Dermis microvascular lymphatic vessel endothelial cell (primary cell): ENCODE measurements at regions not wholly inside any gene's neighbourhood (a gene's known extent, or its start where the extent isn't known, plus 50 kb on each side); places are given as distances from the start of the nearest gene placed in this dataset.
"Not testable (repeated sequence)": the region's sequence is repeated elsewhere in the genome, so short reads cannot be mapped to it uniquely, and the experiment has no call there.

ENCODE experiments used
- DNase-seq, 2 donors: peaks; one replicate each; pipeline versions ENCODE4 v3.0.0 to v3.0.0-alpha.2; 2010; ENCODE audit warnings: low read depth in 2 of 2

DNA sequence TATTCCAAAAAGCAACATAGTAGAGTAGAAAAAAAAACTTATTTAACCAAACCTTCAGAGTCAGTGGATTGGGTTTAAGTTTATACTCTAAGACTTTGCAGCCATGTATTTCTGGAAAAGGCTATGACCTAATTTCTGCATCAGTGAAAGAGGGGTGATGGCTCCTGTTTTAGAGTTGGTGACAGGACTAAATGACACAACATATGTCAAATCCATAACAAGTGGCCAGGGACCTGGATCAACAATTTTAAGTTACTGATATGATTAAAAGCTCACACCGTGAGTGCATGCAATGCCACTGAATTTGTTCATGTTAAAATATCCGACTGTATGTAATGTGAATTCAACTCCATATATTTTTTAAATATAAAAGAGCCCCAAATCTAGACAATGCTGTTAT is 390.6 kb downstream of the TNS3 start:
- DNase-seq: no peak

GRCh38 chr7:47190462-47190861 is 391.4 kb downstream of the TNS3 start:
- no peak for DNase-seq

DNA sequence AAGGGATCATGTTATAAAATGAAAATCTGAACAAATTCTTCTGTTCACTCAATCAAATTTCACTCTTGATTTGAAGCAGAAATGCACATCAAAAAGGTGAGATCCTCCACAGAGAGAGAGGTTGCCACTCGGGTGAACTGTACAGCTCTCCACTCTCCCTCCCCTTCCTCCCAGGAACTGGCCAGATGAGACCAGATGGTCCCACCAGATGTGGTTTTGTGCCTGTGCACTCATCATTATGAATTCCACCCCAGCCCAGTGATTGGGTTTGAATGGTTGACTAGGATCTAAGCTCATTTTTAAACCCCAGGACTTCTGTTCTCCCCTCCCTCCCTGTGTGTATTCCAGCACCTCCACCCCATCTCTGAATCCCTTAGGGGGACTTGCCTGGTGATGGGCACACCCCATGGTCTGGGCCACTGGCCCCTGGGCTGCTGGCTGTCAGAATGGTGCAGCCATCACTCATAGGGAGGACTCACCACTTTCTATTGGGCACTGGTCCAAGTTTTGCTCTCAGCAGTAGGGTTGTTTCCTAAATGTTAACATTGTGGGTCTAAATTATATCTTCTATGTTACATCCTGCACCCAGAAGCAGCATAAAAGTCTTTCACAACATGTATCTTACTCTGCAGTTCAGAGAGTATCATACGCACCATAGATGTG is 393.1 kb downstream of the TNS3 start:
- DNase-seq: no peak

GRCh38 chr7:47188136-47188535 is 393.8 kb downstream of the TNS3 start:
- no peak for DNase-seq

DNA sequence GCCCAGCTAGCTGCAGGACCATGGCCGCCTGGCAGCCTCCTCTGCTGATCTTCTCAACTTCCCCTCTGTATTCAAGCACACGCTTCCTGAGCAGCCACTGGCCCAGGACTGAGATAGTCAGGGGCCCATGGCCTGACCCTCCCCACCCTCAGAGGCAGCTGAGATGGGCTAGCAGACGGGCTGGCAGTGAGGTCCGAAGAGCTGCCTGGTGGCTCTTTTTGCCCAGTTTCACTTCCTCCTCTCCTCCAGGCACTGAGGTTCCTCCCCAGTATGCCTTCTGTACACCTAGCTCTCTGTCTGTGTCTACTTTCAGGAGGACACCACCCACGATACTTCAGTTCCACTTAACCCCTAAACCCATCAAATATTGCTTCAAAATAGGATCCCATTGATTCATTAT is 395.6 kb downstream of the TNS3 start:
- no peak for DNase-seq

DNA sequence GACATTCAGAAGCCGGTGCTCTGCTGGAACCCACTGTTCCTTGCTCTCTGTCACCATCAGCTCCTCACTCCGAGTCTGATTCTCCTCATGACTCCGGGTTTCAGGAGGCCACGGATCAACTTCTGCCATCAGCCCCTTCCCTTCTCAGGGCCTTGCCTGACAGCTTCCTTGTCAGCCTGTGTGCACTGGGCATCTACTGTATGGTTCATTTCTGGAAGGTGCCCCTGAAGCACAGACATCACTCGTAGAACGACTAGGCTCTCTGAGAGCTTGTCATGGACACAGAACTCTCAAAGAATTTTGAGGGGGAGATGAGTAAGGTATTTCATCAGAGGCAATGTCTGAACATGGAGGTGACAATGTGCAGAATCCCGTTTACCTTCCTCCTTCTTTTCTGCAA is 396.1 kb downstream of the TNS3 start:
- DNase-seq: no peak

DNA sequence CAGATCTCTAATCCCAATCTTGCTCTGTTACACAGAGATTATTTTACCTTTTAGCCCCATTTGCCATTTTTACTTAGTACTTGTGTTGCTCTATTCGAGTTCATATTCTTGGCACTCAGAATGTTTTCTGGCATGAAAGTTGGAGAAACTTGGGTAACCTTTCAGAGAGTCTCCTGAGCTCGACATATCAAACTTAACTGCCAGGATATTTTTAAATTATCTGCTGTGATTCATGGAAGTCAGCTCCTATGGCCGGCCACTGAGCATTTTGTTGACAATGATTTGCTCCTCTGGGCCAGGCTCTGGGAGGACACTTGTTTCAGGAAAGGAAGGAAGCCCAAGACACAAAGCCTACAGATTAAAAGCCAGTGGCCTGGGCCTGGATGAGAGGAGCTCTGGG is 396.7 kb downstream of the TNS3 start:
- no peak for DNase-seq

GRCh38 chr7:47183862-47184590 is 397.9 kb downstream of the TNS3 start:
- no peak for DNase-seq

- DNase-seq: no peak
Measured at GRCh38 chr7:47181746-47182361, 400.1 kb downstream of the TNS3 start.

DNA sequence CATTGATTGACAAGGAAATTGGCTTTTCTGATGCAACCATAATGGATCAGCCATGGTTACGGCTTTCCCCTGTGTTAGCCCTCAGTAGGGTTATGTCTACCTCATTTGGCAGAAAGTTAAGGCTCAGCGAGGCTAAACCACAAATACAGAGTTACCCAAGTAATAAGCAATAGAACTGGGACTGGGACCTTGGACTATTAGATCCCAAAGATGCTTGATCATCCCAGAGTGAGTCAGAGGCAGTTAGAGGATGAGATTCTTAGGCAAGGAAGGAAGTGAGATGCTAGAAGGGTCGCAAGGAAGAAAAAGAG is 401.4 kb downstream of the TNS3 start:
- no peak for DNase-seq

DNA sequence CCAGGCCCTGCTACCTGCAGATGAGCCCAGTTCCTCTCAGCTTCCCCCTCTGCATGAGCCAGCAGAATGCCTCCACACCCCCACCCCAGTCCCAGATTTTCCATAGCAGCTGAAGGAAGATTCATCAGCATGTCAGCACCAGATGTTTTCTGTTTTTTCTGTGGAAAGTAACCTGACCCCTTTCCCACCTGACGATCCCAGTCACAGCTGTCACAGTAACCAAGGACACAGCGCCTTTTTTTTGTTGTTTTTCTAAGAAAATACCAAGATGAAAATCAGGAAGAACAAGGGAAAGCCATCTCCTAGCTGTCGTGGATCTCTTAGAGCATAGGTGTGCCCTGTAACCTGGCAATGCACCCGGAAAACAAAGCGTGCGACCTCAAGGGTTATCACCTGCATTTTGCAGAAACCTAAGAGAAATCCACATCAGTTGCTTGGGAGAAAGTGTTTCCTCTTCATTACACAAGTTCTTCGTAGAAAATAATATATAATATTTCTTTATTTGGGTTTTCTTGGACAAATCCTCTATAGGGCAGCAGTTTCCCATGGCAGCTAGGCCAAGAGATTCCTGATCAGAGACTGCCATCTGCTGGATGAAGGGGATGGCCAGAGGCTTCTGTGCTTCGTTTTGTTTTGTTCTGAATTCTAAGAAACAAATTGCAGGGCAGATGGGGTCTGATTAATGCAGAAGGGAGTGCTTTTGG is 401.9 kb downstream of the TNS3 start:
- DNase-seq: peak; percentile 37 to 52

DNA sequence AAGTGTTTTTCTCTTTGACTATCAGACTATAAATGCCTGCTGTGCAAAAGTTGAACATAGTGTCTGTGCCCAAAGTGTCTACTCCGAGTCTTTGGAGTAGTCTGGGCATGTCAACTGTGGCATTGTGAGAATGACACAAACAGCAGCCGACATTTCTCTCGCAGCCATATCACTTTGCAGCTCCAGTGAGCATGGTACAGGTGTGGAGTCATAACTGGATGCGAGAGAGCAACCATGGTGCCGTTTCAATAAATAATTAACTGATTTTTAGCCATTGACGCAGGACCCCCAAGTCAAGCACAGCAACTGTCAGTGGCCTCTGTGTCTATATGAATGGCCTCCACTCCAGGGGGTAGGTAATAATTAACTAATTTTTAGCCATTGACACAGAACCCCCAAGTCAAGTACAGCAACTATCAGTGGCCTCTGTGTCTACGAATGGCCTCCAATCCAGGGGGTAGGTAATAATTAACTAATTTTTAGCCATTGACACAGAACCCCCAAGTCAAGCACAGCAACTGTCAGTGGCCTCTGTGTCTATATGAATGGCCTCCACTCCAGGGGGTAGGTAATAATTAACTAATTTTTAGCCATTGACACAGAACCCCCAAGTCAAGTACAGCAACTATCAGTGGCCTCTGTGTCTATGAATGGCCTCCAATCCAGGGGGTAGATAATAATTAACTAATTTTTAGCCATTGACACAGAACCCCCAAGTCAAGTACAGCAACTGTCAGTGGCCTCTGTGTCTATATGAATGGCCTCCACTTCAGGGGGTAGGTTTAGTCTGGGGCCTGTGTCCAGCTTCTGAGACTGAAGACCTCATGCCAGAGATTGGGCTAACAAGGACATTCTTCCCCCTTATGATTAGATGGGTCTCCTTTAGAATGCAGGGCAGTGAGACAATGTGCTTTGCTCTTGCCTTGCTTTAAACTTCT is 409.0 kb downstream of the TNS3 start:
- DNase-seq: not testable (repeated sequence)

GRCh38 chr7:47170516-47170915 is 411.4 kb downstream of the TNS3 start:
- DNase-seq: no peak

GRCh38 chr7:47154791-47155190 is 427.1 kb downstream of the TNS3 start:
- no peak for DNase-seq

GRCh38 chr7:47153576-47153975 is 428.3 kb downstream of the TNS3 start:
- no peak for DNase-seq

DNA sequence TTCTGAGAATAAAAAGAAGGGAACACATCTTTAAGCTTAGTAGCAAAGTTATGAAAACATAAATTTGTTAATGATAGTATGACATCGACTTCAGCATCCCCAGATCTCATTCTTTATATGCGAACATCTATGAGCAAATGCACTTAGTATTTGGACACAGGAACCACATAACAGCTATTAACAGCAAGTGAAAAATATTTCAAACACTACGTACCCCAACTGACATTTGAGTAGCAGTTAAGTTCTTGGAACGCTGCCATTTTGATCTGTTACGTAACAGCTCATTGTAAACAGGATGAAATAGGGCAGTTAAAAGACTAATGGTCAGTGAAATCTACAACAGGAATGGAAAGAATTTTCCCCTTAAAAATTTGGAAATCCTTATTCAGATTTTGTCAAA is 428.9 kb downstream of the TNS3 start:
- DNase-seq: peak; percentile 75 to 90

DNA sequence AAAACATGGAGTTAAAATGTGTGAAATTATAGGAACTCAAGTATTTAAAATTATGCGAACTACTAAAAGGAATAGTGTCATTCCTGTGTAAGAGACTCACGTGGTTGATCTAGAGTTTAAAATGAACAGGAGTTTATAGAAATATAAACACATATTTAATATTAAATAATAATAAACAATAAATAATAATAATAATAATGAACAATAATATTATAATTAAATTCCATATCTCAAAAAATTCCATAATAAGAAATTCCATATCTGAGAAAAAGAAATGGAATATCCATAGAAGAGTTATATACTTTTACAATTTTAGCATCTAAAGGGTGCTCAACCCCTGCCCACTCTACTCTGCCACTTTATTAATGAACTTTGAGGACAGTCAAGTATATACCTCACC is 429.6 kb downstream of the TNS3 start:
- DNase-seq: no peak

DNA sequence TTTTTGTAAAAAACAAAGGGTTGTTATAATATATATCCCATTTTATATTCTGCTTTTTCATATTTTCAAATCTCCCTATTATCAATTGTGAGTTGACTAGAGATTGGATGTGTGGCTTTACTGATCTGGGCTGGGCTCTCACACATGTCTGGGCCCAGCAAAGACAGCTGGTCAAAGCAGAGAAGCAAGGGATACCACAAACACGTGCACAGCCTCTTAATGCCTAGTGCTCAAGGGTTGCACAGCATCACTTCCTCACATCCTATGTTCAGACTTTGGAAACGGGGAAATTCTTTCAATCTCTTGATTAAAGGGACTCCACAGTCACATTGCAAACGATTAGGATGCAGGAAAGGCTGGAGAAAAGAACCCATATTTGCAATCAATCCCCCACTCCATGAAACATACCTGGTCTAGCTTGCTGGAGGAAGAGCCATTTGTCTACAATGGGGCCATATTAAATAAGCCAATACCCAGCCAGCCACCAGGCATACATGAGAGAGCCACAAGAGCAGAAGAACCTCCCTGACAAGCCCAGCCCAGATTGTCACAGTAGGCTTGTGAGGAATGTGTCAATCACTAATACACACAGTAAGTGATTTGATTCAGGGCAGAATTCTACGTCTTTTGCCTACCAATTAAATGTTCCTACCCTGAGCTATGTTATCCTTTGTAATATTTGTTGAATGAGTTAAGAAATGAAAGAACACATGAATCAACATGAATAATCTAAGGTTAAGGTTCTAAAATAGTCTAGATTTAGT is 431.2 kb downstream of the TNS3 start:
- no peak for DNase-seq

- DNase-seq: no peak
Measured at GRCh38 chr7:47149971-47150370, 431.9 kb downstream of the TNS3 start.

- DNase-seq: no peak
Measured at GRCh38 chr7:47149208-47149839, 432.6 kb downstream of the TNS3 start.
